Stimulated activated CD8-positive, alpha-beta memory T cell treated with anti-CD3 and anti-CD28 coated beads, Interleukin-2, amount 100 ng/mL, for 48 hours (primary cell): ENCODE measurements at regions not wholly inside any gene's neighbourhood (a gene's known extent, or its start where the extent isn't known, plus 50 kb on each side); places are given as distances from the start of the nearest gene placed in this dataset.

Experiments used
- DNase-seq, 2 donors: peaks; one replicate each; pipeline ENCODE4 v3.0.0-alpha.2; 2020; ENCODE audit warnings: low read depth in 2 of 2

GRCh38 chr15:62742409-62743171 lies 300.0 kb upstream of the TPM1 start:
- peak; percentile 17 for DNase-seq

- DNase-seq = no peak
Observed at GRCh38 chr15:62745621-62746225, 296.8 kb upstream of the TPM1 start.

- DNase-seq = no peak
Observed at GRCh38 chr15:62748196-62748595, 294.4 kb upstream of the TPM1 start.

GRCh38 chr15:62749036-62749815 lies 293.3 kb upstream of the TPM1 start:
- no peak for DNase-seq

- no peak for DNase-seq
Observed at GRCh38 chr15:62750471-62750870, 292.1 kb upstream of the TPM1 start.

GRCh38 chr15:62752657-62753517 lies 289.7 kb upstream of the TPM1 start:
- no peak for DNase-seq

GRCh38 chr15:62753518-62754221 lies 288.9 kb upstream of the TPM1 start:
- DNase-seq = no peak

GRCh38 chr15:62756326-62756994 lies 286.1 kb upstream of the TPM1 start:
- no peak for DNase-seq

GRCh38 chr15:62756995-62757360 lies 285.6 kb upstream of the TPM1 start:
- DNase-seq = no peak

- no peak for DNase-seq
Observed at GRCh38 chr15:62757535-62757934, 285.0 kb upstream of the TPM1 start.

GRCh38 chr15:62758126-62758951 lies 284.2 kb upstream of the TPM1 start:
- no peak for DNase-seq

- no peak for DNase-seq
Observed at GRCh38 chr15:62758952-62759349, 283.6 kb upstream of the TPM1 start.

- no peak for DNase-seq
Observed at GRCh38 chr15:62760538-62760937, 282.0 kb upstream of the TPM1 start.

- no peak for DNase-seq
Observed at GRCh38 chr15:62765916-62766315, 276.6 kb upstream of the TPM1 start.

GRCh38 chr15:62766599-62766998 lies 275.9 kb upstream of the TPM1 start:
- no peak for DNase-seq

- no peak for DNase-seq
Observed at GRCh38 chr15:62769604-62770003, 272.9 kb upstream of the TPM1 start.

GRCh38 chr15:62770111-62770660 lies 272.4 kb upstream of the TPM1 start:
- no peak for DNase-seq

- DNase-seq = no peak
Observed at GRCh38 chr15:62770752-62771151, 271.8 kb upstream of the TPM1 start.

- no peak for DNase-seq
Observed at GRCh38 chr15:62771234-62771633, 271.3 kb upstream of the TPM1 start.
